ENCODE measurements at regions not wholly inside any gene's neighbourhood (a gene's known extent, or its start where the extent isn't known, plus 50 kb on each side); places are given as distances from the start of the nearest gene placed in this dataset.

DNA sequence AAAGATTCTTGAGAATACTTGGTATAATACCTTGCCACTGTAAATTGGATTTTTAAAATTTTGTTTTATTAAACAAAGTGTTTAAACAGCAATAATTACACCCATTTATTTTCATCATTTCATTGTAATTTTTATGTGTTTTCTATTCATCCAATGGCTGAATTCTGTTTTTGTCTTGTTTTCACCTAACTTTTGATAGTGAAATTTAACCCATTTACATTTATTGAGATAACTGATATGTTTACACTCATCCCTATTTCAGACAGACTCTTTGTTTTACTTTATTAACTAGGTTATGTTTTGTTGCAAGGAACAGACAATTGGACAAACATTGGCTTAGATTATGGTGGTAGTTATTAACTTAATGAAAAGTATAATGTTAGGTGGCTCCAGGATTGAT lies 113.1 kb upstream of the REG3A start:
- ChIA-PET CTCF (ENCODE audit: unreplicated experiment) (no interaction called here), POLR2A (no interaction called here)
- Histone ChIP-seq H3K4me3 (ENCODE audit: low read depth, low read length, poor library complexity, severe bottlenecking) (no peak overlapping the region), H3K4me1 (ENCODE audit: insufficient read depth, low read length, poor library complexity, severe bottlenecking) (no peaks in the 10 kb centered on the region), H3K9me3 (ENCODE audit: low read length) (no peaks in the 10 kb centered on the region), H4K20me1 (ENCODE audit: insufficient read depth, low read length) (no peaks in the 10 kb centered on the region), H3K4me2 (ENCODE audit: low read length) (no peak overlapping the region), H3K79me2 (ENCODE audit: insufficient read depth, low read depth, low read length) (no peaks in the 10 kb centered on the region), H3K36me3 (ENCODE audit: insufficient read depth, low read length) (no peaks in the 10 kb centered on the region), H2AFZ (ENCODE audit: low read length) (no peak overlapping the region), H3K9me2 (ENCODE audit: insufficient read depth, low read length) (no peaks in the 10 kb centered on the region), H3K27ac (ENCODE audit: low read depth, low read length, poor library complexity, severe bottlenecking) (no peak overlapping the region)
- no TSS peak for BruUV-seq (replicated peaks)
- intact Hi-C loops (cut with micrococcal nuclease; ENCODE audit: unreplicated experiment), result no loop called here
- DNase-seq (ENCODE audit: low spot score), result no peak
- TF ChIP-seq EZH2phosphoT487 (IDR thresholded peaks at IDR 0.05; ENCODE audit: borderline replicate concordance, low read depth, low read length), result no peak
- TF ChIP-seq, protein P1, sequence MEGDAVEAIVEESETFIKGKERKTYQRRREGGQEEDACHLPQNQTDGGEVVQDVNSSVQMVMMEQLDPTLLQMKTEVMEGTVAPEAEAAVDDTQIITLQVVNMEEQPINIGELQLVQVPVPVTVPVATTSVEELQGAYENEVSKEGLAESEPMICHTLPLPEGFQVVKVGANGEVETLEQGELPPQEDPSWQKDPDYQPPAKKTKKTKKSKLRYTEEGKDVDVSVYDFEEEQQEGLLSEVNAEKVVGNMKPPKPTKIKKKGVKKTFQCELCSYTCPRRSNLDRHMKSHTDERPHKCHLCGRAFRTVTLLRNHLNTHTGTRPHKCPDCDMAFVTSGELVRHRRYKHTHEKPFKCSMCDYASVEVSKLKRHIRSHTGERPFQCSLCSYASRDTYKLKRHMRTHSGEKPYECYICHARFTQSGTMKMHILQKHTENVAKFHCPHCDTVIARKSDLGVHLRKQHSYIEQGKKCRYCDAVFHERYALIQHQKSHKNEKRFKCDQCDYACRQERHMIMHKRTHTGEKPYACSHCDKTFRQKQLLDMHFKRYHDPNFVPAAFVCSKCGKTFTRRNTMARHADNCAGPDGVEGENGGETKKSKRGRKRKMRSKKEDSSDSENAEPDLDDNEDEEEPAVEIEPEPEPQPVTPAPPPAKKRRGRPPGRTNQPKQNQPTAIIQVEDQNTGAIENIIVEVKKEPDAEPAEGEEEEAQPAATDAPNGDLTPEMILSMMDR (conservative IDR thresholded peaks at IDR 0.05; ENCODE audit: low read length), result no peak

DNA sequence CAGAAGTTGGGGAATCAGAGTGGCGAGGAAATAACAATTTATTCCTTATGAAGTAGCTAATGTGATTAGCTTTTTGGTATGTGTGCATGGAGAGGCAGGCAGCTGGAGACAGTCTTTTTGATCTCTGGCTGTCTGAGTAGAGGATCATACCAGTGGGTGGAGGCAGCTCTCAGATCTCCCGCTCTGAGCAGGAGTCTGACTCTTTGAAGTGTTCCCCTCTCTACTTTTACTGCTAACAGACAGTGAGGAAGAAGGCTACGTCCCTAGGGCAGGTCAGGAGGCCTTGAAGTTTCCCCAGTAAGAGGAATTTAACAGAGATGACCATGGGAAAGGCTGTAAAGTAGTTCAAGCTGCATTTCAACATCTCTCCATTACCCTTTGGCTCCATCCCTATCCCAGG lies 111.9 kb upstream of the REG3A start:
- Histone ChIP-seq H3K27ac (ENCODE audit: low read depth, low read length, poor library complexity, severe bottlenecking) (no peak overlapping the region), H4K20me1 (ENCODE audit: insufficient read depth, low read length) (no peaks in the 10 kb centered on the region), H3K36me3 (ENCODE audit: insufficient read depth, low read length) (no peaks in the 10 kb centered on the region), H3K4me2 (ENCODE audit: low read length) (no peak overlapping the region), H3K9me2 (ENCODE audit: insufficient read depth, low read length) (no peaks in the 10 kb centered on the region), H3K9me3 (ENCODE audit: low read length) (no peaks in the 10 kb centered on the region), H3K4me3 (ENCODE audit: low read depth, low read length, poor library complexity, severe bottlenecking) (no peak overlapping the region), H3K79me2 (ENCODE audit: insufficient read depth, low read depth, low read length) (no peaks in the 10 kb centered on the region), H2AFZ (ENCODE audit: low read length) (no peak overlapping the region), H3K4me1 (ENCODE audit: insufficient read depth, low read length, poor library complexity, severe bottlenecking) (no peaks in the 10 kb centered on the region)
- no peak for DNase-seq (ENCODE audit: low spot score)
- TF ChIP-seq, protein P1 (conservative IDR thresholded peaks at IDR 0.05; ENCODE audit: low read length), result no peak
- no peak for TF ChIP-seq EZH2phosphoT487 (IDR thresholded peaks at IDR 0.05; ENCODE audit: borderline replicate concordance, low read depth, low read length)
- intact Hi-C loops (cut with micrococcal nuclease; ENCODE audit: unreplicated experiment), result no loop called here
- no TSS peak for BruUV-seq (replicated peaks)
- ChIA-PET POLR2A (interaction anchor here (0.6 kb wide), 1 partner anchor 269 kb away, joined by 4 read pairs; no protein-coding TSS in a partner anchor), CTCF (ENCODE audit: unreplicated experiment) (no interaction called here)

DNA sequence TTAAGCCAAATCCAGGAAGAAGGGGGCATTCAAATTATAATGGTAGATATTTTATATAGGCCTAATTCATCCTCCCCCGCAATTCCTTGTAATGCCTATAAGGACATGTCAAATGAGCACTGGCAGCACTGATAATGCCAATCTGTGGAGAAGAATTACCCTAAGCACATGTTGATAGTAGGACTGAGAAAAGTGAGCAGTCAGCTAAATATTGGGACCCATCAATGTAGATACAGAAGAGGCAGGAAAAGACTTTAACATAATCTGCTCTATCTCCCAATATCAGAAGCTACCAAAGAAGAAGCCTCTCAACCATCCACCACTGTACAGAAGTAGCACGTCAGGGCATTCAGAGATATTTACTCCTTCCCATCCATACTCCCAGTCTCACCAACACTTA lies 101.3 kb upstream of the REG3A start:
- no TSS peak for BruUV-seq (replicated peaks)
- no peaks in the 10 kb centered on the region for H3K9me2 ChIP-seq (ENCODE audit: insufficient read depth, low read length)
- H4K20me1 ChIP-seq (ENCODE audit: insufficient read depth, low read length), result no peaks in the 10 kb centered on the region
- no peak overlapping the region for H3K4me3 ChIP-seq (ENCODE audit: low read depth, low read length, poor library complexity, severe bottlenecking)
- no peaks in the 10 kb centered on the region for H3K36me3 ChIP-seq (ENCODE audit: insufficient read depth, low read length)
- CTCF ChIA-PET (ENCODE audit: unreplicated experiment), result no interaction called here
- no peaks in the 10 kb centered on the region for H3K9me3 ChIP-seq (ENCODE audit: low read length)
- H3K27ac ChIP-seq (ENCODE audit: low read depth, low read length, poor library complexity, severe bottlenecking), result no peak overlapping the region
- TF ChIP-seq EZH2phosphoT487 (IDR thresholded peaks at IDR 0.05; ENCODE audit: borderline replicate concordance, low read depth, low read length), result no peak
- TF ChIP-seq, protein P1 (conservative IDR thresholded peaks at IDR 0.05; ENCODE audit: low read length), result no peak
- H3K4me2 ChIP-seq (ENCODE audit: low read length), result no peak overlapping the region
- no peaks in the 10 kb centered on the region for H3K79me2 ChIP-seq (ENCODE audit: insufficient read depth, low read depth, low read length)
- H3K4me1 ChIP-seq (ENCODE audit: insufficient read depth, low read length, poor library complexity, severe bottlenecking), result no peaks in the 10 kb centered on the region
- no peak for DNase-seq (ENCODE audit: low spot score)
- intact Hi-C loops (cut with micrococcal nuclease; ENCODE audit: unreplicated experiment), result no loop called here
- POLR2A ChIA-PET, result no interaction called here
- no peak overlapping the region for H2AFZ ChIP-seq (ENCODE audit: low read length)

Data from OCI-LY7 (cell line).